ENCODE measurements at regions not wholly inside any gene's neighbourhood (a gene's known extent, or its start where the extent isn't known, plus 50 kb on each side); places are given as distances from the start of the nearest gene placed in this dataset.

DNA sequence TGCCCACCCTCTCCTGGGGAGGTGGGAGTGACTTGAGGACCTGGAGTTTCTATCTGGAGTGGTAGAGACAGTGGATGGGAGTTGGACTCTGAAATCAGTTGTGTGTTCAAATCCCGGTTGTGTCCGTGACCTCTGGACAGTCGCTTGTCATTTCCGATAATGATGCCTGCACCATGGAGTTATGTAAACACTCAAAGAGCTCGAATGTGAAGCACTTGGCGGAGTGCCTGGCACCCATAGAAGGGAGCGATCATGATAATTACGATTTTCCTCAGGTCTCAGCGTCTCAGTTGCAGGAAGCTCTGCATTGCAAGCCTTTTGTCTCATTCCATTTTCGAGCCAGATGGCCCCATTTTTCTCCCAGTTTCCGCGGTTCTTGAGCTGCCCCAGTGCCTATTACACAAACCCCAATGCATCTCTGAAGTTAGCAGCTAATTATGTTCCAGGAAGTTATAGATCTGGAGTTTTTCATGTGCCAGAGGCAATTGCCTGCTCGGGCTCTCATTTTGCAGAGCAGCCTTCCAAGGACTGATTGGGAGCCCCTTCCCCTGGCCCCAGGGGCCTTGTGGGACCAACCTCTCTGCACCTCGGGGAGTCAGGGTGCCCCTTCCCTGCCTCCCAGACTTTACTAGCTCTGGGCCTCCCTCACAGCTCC lies 175.5 kb upstream of the MVB12B start:
- DNase-seq (ENCODE audit: extremely low read depth, low read depth, low spot score), result no peak

DNA sequence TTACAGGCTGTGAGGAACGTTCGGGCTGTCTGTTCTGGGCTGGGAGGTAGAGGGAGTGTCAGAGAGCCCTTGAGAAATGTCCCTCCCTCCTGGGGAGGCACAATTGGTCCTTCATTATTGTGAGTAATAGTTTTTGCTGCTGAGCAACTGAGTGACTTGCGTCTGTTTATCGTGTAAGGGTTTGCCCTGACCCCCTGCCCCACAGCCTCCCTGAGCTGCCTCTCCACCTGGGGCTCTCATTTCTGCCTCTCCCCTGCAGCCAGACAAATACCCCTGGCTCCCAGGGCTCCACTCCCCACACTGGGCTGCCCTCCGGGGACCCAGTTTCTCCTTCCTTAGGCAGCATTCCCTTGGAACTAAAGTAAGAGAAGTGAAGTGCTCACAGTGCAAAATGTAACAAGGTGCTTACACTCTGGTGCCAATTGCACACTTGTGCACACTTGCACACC lies 174.9 kb upstream of the MVB12B start:
- no peak for DNase-seq (ENCODE audit: extremely low read depth, low read depth, low spot score)

DNA sequence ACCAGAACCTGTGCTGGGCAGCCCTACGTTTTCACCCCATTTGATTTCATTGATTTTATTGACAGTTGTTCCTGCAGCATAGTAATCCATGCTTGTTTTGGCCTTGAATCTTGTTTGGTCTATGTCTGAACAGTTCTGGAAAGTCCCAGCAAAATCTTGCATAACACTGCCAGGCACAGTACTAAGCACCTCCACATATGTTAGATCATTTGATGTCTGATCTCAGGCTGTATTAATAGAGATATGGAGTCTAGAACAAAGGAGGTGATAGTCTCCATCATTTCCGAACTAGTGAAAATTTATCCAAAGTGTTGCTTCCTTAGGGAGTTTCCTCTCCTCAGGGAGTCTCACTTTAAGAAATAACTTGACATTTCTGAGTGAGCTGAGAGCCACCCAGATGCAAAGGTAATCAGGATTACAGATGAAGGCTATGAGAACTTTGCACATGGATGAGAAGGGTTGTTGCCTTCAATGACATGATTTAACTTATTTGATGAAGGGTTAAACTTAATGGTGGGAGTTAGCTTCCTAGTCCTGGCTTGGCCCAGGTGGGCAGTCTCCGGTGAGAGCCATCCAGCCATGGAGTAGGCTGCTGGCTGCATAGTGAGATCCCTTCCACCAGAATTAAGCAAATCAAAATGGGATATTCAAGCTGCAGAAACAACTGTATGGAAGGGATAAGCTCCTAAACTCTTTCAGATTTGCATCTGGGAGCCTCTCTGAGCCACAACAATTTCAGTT lies 173.8 kb upstream of the MVB12B start:
- DNase-seq (ENCODE audit: extremely low read depth, low read depth, low spot score), result no peak

DNA sequence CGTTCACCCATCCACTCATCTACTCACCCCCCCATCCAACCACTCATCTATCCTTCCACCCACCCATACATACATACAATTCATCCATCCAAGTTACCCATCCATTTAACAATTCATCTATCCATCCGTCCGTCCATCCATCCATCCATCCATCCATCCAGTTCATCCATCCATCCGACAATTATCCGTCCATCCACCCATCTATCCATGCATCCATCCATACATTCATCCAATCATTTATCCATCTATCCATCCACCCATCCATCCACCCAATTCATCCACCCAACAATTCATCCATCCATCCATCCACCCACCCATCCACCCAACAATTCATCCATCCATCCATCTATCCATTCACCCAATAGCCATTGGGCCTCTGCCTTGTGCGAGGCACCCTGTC lies 173.2 kb upstream of the MVB12B start:
- DNase-seq (ENCODE audit: extremely low read depth, low read depth, low spot score), result no peak

DNA sequence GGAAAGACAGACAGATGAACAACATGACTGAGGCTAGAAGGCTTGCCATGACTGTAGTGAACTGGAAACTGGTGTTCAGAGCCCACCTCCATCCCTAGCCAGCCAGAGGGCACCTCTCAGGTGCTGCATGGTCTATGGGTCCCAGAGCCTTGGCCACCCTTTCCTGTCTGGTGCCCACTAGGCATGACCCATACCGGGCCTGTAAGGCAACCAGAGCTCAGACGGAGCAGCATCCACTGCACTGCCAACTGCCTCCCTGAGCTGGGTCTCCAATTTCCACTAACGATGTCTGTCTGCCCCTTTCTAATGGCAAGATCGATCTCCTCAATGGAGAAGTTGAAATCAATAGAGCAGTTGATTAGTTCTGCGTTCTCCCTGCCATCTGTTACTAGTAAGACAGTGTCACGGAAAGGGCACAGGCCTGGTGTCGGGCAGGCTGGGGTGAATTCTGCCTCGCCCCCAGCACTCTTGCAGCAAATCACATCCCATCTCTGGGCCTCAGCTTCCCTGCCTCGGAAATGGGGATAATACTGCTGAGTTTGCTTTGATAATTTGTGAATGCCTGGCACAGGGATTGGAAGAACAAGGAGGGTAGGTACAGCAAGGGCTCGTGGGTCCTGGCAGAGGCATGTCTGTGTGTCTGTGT lies 172.3 kb upstream of the MVB12B start:
- no peak for DNase-seq (ENCODE audit: extremely low read depth, low read depth, low spot score)

DNA sequence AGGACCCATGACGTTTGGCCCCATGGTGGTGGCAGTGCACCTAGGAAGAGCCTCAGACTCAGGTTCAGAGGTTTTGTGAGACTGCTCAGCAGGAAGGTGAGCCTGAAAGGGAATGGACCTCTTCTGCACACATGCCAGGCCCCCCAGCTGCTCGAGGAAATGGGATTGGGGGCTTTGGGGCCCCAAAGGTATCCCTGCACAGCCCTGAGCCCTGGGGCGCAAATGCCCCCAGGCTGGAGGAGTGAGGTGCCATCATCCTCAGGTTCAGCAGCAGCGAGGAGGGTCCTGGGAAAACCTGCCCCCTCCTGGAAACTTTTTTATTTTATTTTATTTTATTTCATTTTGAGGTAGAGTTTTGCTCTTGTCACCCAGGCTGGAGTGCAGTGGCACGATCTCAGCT lies 171.8 kb upstream of the MVB12B start:
- no peak for DNase-seq (ENCODE audit: extremely low read depth, low read depth, low spot score)

DNA sequence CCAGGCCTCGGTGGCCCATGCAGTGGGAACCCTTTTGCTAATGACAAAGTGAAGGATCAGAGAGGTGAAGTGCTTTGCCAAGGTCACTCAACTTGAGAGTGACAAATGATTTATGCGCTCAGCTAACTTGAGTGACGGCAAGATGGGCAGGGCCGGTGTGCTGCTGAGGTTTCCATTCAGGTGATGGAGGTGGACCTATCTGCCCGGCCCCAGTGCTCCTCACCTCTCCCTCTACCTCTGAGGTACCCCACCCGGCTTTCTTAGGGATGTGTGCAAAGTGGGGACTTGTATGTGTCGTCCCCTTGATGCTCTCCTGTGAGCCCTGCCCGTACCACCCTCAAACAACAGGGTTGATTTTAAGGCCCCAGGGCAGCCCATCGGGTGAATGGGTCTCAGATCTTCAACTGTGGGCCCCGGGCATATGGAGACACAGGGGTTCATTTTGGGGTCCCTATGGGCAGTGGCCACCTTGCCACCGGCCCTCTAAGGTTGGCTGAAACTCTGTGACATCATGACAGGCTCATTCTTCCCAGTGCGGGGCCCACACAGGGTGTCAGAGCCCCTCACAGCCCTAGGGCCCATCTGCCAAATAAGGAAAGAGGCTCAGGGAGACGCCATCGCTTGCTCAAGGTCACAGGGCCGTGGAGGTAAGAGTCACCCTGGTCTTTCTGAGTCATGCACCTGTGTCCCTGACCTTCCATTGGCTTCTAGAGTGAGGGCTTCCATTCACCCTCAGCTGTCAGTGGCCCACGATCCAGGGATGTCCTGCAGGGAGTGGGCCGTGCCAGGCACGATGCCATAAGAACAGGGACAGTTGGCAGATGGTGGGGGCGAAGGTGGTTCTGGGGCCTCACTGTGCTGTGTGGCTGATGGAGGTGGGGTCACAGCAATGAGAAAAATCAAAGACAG lies 170.6 kb upstream of the MVB12B start:
- DNase-seq (ENCODE audit: extremely low read depth, low read depth, low spot score), result no peak

DNA sequence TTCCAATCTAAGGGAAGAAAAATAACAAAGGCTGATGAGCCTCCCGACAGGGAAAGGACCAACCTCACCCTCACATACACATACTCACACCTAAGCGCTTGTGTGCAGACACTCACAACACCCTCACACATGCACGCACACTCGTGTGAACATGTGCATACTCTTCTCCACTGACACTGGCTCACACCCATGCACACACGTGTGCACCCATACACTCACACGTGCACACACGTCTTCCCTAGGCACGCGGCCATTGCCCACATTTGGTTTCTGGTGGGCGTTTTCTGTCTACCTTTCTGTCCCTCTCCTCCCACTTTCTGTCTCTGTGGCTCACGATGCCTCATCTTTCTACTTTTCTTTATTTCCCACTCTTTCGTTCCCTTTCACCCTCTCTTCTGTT lies 169.7 kb upstream of the MVB12B start:
- no peak for DNase-seq (ENCODE audit: extremely low read depth, low read depth, low spot score)

DNA sequence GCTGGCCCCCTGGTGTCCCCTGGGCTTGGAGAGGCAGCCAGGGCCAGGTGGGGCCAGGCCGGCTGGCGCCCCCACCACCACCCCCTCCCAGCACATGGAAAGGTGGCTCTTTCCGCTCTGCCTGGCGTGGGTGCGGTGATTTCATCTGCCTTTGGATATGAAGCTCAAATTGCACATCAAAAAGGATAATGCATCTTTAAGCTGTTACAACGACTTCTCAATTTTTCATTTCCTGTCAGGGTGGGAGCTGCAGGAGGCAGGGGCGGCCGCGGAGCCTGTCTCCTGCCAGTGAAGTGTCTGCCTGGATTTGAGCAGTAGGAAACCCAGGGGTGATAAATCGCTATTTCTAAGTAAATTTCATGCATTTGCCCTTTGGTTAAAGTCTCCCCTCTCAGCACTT lies 169.2 kb upstream of the MVB12B start:
- no peak for DNase-seq (ENCODE audit: extremely low read depth, low read depth, low spot score)

DNA sequence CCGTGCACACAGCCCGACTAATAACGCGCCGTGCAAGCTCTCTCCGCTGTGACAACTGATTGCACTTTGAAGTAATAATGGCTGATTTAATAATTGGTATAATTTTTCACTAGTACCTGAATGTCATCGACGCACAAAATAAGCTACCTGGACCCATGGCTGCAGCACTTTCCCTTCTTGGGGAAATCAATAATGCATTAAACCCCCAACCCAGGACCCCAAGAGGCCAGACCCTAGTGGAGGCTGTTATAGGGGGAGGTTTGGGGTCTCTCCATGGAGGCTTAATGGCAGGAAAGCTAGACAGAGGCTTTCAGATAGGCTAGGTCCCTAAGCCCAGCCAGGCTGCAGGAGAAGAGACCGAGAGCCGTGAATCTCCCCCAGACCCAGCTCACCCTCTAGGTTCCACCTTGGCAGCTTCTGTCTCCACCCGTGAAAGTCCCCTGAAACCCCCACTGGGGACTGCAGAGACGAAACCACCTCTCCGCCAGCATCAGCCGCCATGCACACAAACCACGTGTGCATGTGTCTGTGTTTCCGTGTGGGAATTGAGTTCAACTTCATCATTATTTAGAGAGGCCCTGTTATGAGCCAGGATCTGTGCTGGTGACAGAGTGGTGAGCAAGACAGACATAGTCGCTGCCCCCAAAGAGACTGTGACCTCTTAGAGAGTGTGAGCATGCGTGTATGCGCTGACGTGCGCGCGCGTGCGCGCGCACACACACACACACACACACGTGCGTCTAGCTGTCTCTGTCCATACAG lies 168.6 kb upstream of the MVB12B start:
- DNase-seq (ENCODE audit: extremely low read depth, low read depth, low spot score), result no peak

DNA sequence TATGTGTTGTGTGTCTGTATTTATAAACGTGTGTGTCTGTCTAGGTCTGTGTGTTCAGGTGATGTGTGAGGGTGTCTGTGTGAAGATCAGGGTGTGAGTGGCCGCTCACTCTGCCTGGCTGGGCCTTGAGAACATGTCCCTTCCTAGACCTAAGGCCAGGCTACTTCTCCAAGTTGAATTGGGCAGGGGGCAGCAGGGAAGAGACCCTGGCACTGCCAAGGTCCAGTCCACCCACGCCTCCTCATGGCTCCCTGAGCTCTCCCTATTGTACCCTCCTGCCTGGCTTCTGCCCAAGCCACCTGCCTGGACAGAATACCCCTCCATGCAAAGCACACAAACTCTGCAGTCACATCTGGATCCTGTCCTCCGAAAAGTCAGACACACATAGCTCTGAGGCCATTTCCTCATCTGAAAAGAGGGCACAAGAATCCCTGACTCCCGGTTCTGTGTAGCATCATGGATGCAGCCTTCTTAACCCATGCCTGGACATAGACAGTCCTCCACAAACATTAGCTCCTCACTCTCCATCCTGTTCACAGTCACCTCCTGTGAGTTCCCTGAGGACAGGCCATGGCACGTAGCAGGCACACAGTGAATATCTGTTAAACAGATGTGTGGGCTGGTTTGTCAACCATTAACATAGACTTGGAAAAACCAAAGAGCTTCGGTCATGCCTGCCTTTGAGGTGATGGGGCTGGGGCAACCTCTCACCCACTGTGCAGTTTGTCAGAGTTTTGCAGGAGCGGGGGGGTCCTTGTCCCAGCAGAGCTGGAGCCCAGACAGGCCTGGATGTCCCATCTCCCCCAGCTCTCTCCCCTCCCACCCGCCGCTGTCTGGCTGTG lies 167.8 kb upstream of the MVB12B start:
- DNase-seq (ENCODE audit: extremely low read depth, low read depth, low spot score), result no peak

DNA sequence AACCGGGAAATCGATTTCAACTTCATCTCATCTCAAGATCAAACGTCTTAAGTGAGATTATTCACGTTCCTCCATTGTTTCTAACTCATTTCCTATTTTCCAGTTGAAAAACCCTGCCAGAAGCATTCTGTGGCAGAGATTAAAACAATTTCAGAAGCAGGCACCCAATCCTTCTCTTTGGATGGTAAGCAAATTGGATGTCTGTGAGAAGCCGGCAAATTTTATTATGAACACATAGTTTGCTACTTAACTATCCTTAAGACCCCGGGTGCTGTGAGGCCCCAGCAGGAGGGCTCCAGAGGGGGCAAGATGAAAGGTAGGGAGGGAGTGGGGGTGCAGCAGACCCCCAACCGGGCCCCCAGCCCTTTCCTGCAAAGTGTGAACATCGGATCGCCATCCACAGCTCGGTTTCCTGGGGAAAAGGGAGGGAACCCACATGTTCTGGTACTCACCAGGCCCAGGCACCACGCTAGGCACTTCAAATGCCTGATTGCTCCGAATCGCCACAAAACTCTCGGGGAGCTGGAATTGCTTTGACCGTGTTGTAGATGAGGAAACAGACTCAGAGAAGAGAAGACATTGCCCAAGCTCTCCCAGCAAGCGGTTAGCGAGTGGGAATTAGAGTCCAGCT lies 167.1 kb upstream of the MVB12B start:
- DNase-seq (ENCODE audit: extremely low read depth, low read depth, low spot score), result no peak

DNA sequence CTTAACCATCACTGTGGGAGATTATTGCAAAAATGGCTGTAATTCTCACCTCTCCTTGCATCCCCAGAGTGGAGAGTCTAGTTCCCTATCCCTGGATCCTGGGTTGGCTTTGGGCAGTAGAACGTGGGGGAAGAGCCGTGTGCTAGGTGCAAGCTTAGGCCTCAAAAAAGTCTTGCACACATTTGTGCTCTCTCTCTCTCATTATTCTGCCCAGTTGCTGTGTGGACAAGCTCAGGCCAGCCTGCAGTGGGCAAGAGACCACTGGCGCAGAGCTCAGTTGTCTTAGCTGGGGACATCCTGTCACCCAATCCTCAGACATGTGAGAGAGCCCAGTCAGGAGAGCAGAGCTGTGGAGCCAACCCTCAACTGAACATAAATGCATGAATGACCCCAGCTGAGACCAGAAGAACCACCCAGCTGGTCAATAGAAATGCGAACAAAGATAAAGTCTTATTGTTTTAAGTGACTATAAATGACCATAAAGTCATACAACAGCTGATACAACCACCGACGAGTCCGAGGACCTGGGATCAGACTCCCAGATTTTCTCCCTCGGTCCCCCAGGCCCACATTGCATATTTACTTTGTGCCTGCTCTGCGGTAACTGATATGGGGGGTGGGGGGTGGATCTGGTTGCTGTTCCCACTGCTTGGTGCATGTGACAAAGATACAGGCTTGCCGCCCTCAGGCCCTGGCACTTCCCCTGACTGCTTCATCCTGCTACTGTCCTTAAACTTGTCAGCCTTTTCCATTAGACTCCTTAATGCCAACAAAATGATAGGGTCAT lies 166.4 kb upstream of the MVB12B start:
- no peak for DNase-seq (ENCODE audit: extremely low read depth, low read depth, low spot score)

DNA sequence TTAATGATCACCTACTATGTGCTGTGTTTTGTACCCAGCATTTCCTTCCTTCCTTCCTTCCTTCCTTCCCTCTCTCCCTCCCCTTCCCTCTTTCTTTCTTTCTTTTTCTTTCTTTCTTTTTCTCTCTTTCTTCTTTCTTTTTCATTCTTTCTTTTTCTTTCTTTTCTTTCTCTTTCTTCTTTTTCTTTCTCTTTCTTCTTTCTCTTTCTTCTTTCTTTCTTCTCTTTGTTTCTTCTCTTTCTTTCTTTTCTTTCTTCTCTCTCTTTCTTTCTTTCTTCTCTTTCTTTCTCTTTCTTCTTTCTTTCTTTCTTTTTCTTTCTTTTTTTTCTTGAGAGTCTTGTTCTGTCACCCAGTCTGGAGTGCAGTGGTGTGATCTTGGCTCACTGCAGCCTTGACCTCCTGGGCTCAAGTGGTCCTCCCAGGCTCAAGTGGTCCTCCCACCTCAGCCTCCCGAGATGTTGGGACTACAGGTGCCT lies 165.7 kb upstream of the MVB12B start:
- DNase-seq (ENCODE audit: extremely low read depth, low read depth, low spot score), result no peak

DNA sequence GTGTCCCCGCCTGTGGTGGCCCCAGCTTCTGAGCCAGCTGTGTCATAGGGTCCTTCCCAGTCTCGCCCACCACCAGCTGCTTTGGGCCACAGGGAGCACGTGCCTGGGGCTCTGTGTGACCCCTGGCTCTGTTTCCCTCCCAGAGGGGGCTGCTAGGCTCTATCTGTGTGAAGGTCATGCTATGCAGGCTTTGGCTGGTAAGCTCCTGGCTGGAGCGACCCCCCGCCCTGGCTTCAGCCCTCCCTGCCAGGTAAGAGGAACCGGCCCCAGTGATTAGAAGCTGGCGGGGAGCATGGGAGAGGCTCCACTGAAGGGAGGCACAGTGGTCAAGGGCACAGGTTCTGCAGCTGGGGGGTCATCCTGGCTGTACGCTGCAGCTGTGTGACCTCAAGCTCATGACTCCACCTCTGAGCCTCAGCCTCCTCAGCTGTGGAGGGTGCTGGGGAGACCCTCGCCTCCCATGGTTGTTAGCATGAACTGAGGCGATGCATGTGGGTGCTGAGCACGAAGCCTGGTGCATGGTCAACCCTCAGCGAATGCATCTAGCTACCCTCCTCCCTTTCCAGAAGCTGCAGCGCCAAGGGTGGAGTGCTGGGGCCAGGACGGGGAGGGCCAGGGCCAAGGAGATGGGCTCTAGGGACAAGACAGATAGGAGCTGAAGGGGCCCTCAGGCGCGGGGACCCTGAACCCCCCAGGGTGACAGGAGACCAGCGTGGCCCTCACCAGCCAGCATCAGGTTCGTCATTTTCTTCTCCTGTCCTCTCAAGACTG lies 163.8 kb upstream of the MVB12B start:
- no peak for DNase-seq (ENCODE audit: extremely low read depth, low read depth, low spot score)

DNA sequence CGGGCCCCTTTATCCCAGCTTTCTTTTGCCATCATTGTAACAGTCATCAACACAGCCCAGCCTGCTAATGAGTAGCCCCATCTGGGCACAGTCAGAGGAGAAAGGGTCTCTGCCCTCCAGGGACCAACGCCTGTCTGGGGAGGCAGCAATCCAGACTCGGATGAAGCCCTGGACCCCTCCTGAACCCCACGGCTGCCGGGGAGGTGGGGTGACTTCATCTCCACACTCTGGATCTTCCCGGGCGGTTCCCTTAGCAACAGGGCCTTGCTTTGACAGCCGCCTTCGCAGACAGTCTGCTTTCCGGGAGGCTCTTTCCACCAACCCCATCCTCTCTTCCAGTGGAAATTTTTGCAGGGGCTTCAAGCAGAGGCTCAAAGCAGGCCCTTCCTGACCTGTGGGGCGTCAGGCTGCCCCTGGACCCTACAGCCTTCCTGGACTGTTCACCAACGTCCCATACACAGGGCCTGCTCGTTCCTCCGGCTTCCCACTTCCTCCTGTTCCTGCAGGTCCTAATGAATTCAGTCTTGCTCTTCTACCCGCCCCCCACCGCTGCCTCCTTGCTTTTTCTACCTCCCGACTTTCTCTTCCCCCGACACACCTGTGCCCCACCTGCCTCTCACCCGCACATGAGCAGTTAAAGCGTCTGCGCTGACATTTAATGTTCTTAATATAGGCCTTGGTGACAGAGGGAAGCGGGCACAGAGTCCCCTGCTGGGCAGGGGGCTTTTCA lies 161.7 kb upstream of the MVB12B start:
- DNase-seq (ENCODE audit: extremely low read depth, low read depth, low spot score), result no peak

DNA sequence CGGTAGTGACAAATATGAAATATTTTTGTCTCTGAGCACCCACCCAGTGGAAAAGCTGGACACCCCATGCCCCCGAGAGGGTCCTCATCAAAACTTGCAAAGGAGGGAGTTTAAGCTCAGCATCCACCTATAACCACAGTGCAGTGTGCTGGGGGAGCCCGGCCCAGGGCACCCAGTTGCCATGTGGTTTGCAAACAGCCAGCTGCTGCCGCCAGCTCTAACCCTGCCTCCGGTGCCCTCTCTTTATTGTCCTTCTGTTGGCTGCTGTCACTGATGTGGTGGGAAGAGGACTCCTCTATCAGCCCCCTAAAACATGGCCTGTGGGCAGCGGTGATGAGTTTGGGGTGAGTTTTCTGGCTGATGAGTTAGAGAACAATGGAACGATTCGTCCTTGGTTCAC lies 160.9 kb upstream of the MVB12B start:
- no peak for DNase-seq (ENCODE audit: extremely low read depth, low read depth, low spot score)
